Stimulated activated CD4-positive, alpha-beta T cell treated with anti-CD3 and anti-CD28 coated beads, Interleukin-1b, Interleukin-23, amount 100 ng/mL, for 1 hour (primary cell): ENCODE measurements at regions not wholly inside any gene's neighbourhood (a gene's known extent, or its start where the extent isn't known, plus 50 kb on each side); places are given as distances from the start of the nearest gene placed in this dataset.
"Not testable (repeated sequence)": the region's sequence is repeated elsewhere in the genome, so short reads cannot be mapped to it uniquely, and the experiment has no call there.

Source experiments
- DNase-seq, 2 donors: peaks; one replicate each; pipeline ENCODE4 v3.0.0-alpha.2; 2020; ENCODE audit warnings: low read depth in 2 of 2

- DNase-seq: no peak
Measured at GRCh38 chr14:57150449-57150848, 118.3 kb downstream of the EXOC5 start.

- DNase-seq: no peak
Measured at GRCh38 chr14:57139173-57139572, 129.5 kb downstream of the EXOC5 start.

- DNase-seq: no peak
Measured at GRCh38 chr14:57136669-57137328, 131.9 kb downstream of the EXOC5 start.

GRCh38 chr14:57127809-57128208 lies 140.9 kb downstream of the EXOC5 start:
- not testable (repeated sequence) for DNase-seq

GRCh38 chr14:57122129-57122528 lies 146.6 kb downstream of the EXOC5 start:
- DNase-seq: no peak

- DNase-seq: not testable (repeated sequence)
Measured at GRCh38 chr14:57112072-57112807, 156.5 kb downstream of the EXOC5 start.

GRCh38 chr14:57110411-57110810 lies 158.3 kb downstream of the EXOC5 start:
- not testable (repeated sequence) for DNase-seq

GRCh38 chr14:57091030-57091608 lies 177.6 kb downstream of the EXOC5 start:
- DNase-seq: no peak

- no peak for DNase-seq
Measured at GRCh38 chr14:57089901-57090300, 178.8 kb downstream of the EXOC5 start.

- DNase-seq: no peak
Measured at GRCh38 chr14:57087841-57088240, 180.9 kb downstream of the EXOC5 start.

- DNase-seq: no peak
Measured at GRCh38 chr14:57086271-57087162, 182.2 kb downstream of the EXOC5 start.

GRCh38 chr14:57085801-57086200 lies 182.9 kb downstream of the EXOC5 start:
- DNase-seq: no peak

- DNase-seq: no peak
Measured at GRCh38 chr14:57085043-57085442, 183.7 kb downstream of the EXOC5 start.

GRCh38 chr14:57080691-57081090 lies 188.0 kb downstream of the EXOC5 start:
- no peak for DNase-seq

- DNase-seq: no peak
Measured at GRCh38 chr14:57078054-57078453, 190.7 kb downstream of the EXOC5 start.

GRCh38 chr14:57073986-57074385 lies 194.7 kb downstream of the EXOC5 start:
- no peak for DNase-seq

GRCh38 chr14:57071639-57072038 lies 197.1 kb downstream of the EXOC5 start:
- DNase-seq: no peak

- DNase-seq: no peak
Measured at GRCh38 chr14:57069702-57070101, 199.0 kb downstream of the EXOC5 start.

GRCh38 chr14:57068511-57068910 lies 200.2 kb downstream of the EXOC5 start:
- no peak for DNase-seq

- DNase-seq: peak in 1 of 2 donors; percentile 13
Measured at GRCh38 chr14:57066887-57067513, 201.7 kb downstream of the EXOC5 start.

GRCh38 chr14:57066463-57066862 lies 202.2 kb downstream of the EXOC5 start:
- no peak for DNase-seq
